IMR-90 (cell line): ENCODE measurements at regions not wholly inside any gene's neighbourhood (a gene's known extent, or its start where the extent isn't known, plus 50 kb on each side); places are given as distances from the start of the nearest gene placed in this dataset.

ENCODE experiments used
- ATAC-seq: fragments of 200-7000 bp; cut with Tn5 transposase; 2 replicates; pipeline ENCODE4 v1.9.1; 2020; ENCODE audit warnings: low read depth, mild to moderate bottlenecking, moderate library complexity
- BruUV-seq: library from RNA; stranded (reverse); fragments of 400-500 nt; replicated peaks from 2 replicates; lab custom pipeline; 2021; lab: Mats Ljungman, UMichigan
- CTCF ChIA-PET: fragments of 300-600 bp; formaldehyde crosslinking; extraction: SDS; loops from one replicate; lab custom pipeline; 2021; ENCODE audit warnings: antibody characterized with exemption; lab: Yijun Ruan, JAX
- POLR2A ChIA-PET: fragments of 300-600 bp; sonication (Branson Sonifier 250); formaldehyde crosslinking; loops from one replicate; lab custom pipeline; 2022; ENCODE audit warnings: antibody characterized with exemption; ENCODE audit not compliant: unreplicated experiment; lab: Charles Lee
- DNase-seq: peaks from one replicate; pipeline ENCODE4 v3.0.0; 2013
- H2AFZ ChIP-seq: replicated peaks from 2 replicates; pipeline ENCODE3; 2013; ENCODE audit warnings: low read length, mild to moderate bottlenecking; ENCODE audit not compliant: poor library complexity
- H2AK5ac ChIP-seq: 2 replicates; pipeline ENCODE4 v1.6.1; 2013; ENCODE audit warnings: low read depth, low read length, inconsistent platforms
- H2AK9ac ChIP-seq: replicated peaks from 2 replicates; pipeline ENCODE3; 2013; ENCODE audit warnings: mild to moderate bottlenecking, low read depth, low read length, moderate library complexity; ENCODE audit not compliant: poor library complexity
- H2BK120ac ChIP-seq: 2 replicates; pipeline ENCODE4 v1.6.1; 2013; ENCODE audit warnings: low read depth, low read length, inconsistent platforms
- H2BK15ac ChIP-seq: 3 replicates; pipeline ENCODE4 v1.6.1; 2013; ENCODE audit warnings: low read depth, low read length, inconsistent platforms
- H2BK20ac ChIP-seq: 2 replicates; pipeline ENCODE4 v1.6.1; 2013; ENCODE audit warnings: low read depth, mild to moderate bottlenecking, inconsistent platforms, low read length, moderate library complexity
- H2BK5ac ChIP-seq: 2 replicates; pipeline ENCODE4 v1.6.1; 2013; ENCODE audit warnings: mild to moderate bottlenecking, low read depth, low read length, inconsistent platforms; ENCODE audit not compliant: poor library complexity, severe bottlenecking
- H3K14ac ChIP-seq: replicated peaks from 2 replicates; pipeline ENCODE4 v1.6.1; 2013; ENCODE audit warnings: low read depth, low read length, inconsistent platforms
- H3K18ac ChIP-seq: 2 replicates; pipeline ENCODE4 v1.6.1; 2013; ENCODE audit warnings: low read depth, low read length, control low read depth
- H3K23ac ChIP-seq: 2 replicates; pipeline ENCODE4 v1.6.1; 2013; ENCODE audit warnings: low read depth, low read length, inconsistent platforms
- H3K27ac ChIP-seq: 2 replicates; pipeline ENCODE4 v1.5.1; 2013; ENCODE audit warnings: mild to moderate bottlenecking, control low read depth, low read length; ENCODE audit not compliant: insufficient read depth
- H3K27me3 ChIP-seq: 2 replicates; pipeline ENCODE4 v1.6.1; 2013; ENCODE audit warnings: low read length; ENCODE audit not compliant: control insufficient read depth, insufficient read depth
- H3K36me3 ChIP-seq: 2 replicates; pipeline ENCODE4 v1.6.1; 2013; ENCODE audit warnings: low read length, mixed read lengths; ENCODE audit not compliant: control insufficient read depth, insufficient read depth
- H3K4ac ChIP-seq: 2 replicates; pipeline ENCODE4 v1.6.1; 2013; ENCODE audit warnings: low read depth, low read length, inconsistent platforms
- H3K4me1 ChIP-seq: 2 replicates; pipeline ENCODE4 v1.6.1; 2013; ENCODE audit warnings: low read length, mixed read lengths; ENCODE audit not compliant: control insufficient read depth, insufficient read depth
- H3K4me2 ChIP-seq: 2 replicates; pipeline ENCODE4 v1.6.1; 2013; ENCODE audit warnings: low read depth, mild to moderate bottlenecking, control low read depth, low read length, moderate library complexity
- H3K4me3 ChIP-seq: 2 replicates; pipeline ENCODE4 v1.5.1; 2013; ENCODE audit warnings: low read depth, mild to moderate bottlenecking, control low read depth, low read length, moderate library complexity; ENCODE audit not compliant: insufficient read depth
- H3K56ac ChIP-seq: 2 replicates; pipeline ENCODE4 v1.6.1; 2013; ENCODE audit warnings: low read length, inconsistent platforms; ENCODE audit not compliant: insufficient read depth; ENCODE audit errors: extremely low read depth
- H3K79me1 ChIP-seq, 2 experiments: 2 replicates each; pipeline ENCODE4 v1.6.1; 2013; ENCODE audit warnings: low read length in 2 of 2, inconsistent platforms in 1 of 2, low read depth in 1 of 2
- H3K9ac ChIP-seq: 2 replicates; pipeline ENCODE4 v1.6.1; 2013; ENCODE audit warnings: low read depth, low read length, control low read depth
- H3K9me1 ChIP-seq: 2 replicates; pipeline ENCODE4 v1.6.1; 2013; ENCODE audit warnings: low read length, inconsistent platforms; ENCODE audit not compliant: insufficient read depth
- H3K9me3 ChIP-seq: 2 replicates; pipeline ENCODE4 v1.6.1; 2013; ENCODE audit warnings: low read length; ENCODE audit not compliant: control insufficient read depth, insufficient read depth
- H4K20me1 ChIP-seq: 2 replicates; pipeline ENCODE4 v1.6.1; 2013; ENCODE audit warnings: low read length, inconsistent platforms; ENCODE audit not compliant: insufficient read depth
- H4K5ac ChIP-seq: 2 replicates; pipeline ENCODE4 v1.6.1; 2013; ENCODE audit warnings: mild to moderate bottlenecking, low read depth, low read length, control low read depth
- H4K8ac ChIP-seq, 2 experiments: 2 replicates each; pipeline ENCODE4 v1.6.1; 2013; ENCODE audit warnings: low read depth in 2 of 2, low read length in 2 of 2, control low read depth in 1 of 2, inconsistent platforms in 1 of 2
- H4K91ac ChIP-seq: 2 replicates; pipeline ENCODE4 v1.6.1; 2013; ENCODE audit warnings: low read depth, low read length, inconsistent platforms; ENCODE audit not compliant: insufficient read depth
- CEBPB ChIP-seq: IDR thresholded peaks from 2 replicates; pipeline ENCODE4 v1.6.1; 2012; ENCODE audit warnings: low read depth, low read length, improper control_type of control experiment
- CHD1 ChIP-seq: IDR thresholded peaks from 2 replicates; pipeline ENCODE4 v1.6.1; 2012; ENCODE audit warnings: low read depth, low read length, improper control_type of control experiment
- FOS ChIP-seq: fragments of 150-350 bp; IDR thresholded peaks from 2 replicates; pipeline ENCODE4 v1.6.1; 2016; ENCODE audit warnings: low read depth, low read length
- NFE2L2 ChIP-seq: fragments of 150-350 bp; IDR thresholded peaks from 2 replicates; pipeline ENCODE4 v1.6.1; 2016; ENCODE audit warnings: low read depth, mild to moderate bottlenecking, low read length
- POLR2A ChIP-seq: IDR thresholded peaks from 2 replicates; pipeline ENCODE4 v1.6.1; 2012; ENCODE audit warnings: mild to moderate bottlenecking, low read depth, low read length
- RAD21 ChIP-seq: IDR thresholded peaks from 2 replicates; pipeline ENCODE4 v1.6.1; 2012; ENCODE audit warnings: low read length, improper control_type of control experiment
- SMC3 ChIP-seq: fragments of 150-350 bp; IDR thresholded peaks from 2 replicates; pipeline ENCODE4 v1.6.1; 2016; ENCODE audit warnings: low read depth, mild to moderate bottlenecking, antibody characterized with exemption, low read length, moderate library complexity
- WGBS, 2 experiments: methylation state at CpG; one replicate each; pipeline versions ENCODE4 v1.1.5 to v1.1.7; 2013; ENCODE audit warnings: missing lambda C conversion rate in 2 of 2; ENCODE audit not compliant: insufficient read length in 1 of 2; ENCODE audit errors: extremely low coverage in 2 of 2; 5-methylcytosine and 5-hydroxymethylcytosine counted together
- dilution Hi-C: fragments of 300-500 bp; cut with HindIII; formaldehyde crosslinking; loops from one replicate; pipeline ENCODE4 v1.14.3; 2018; ENCODE audit warnings: low sequenced_read_pairs; ENCODE audit not compliant: unreplicated experiment
- in situ Hi-C: fragments of 300-500 bp; cut with MboI; formaldehyde crosslinking; loops from 3 replicates; pipeline ENCODE4 v1.14.3; 2019; ENCODE audit warnings: low sequenced_read_pairs, inconsistent platforms, mixed read lengths
- intact Hi-C: fragments of 100-400 bp; cut with micrococcal nuclease; formaldehyde crosslinking; loops from 2 replicates; pipeline ENCODE4 v1.10.0; 2022
- TF ChIP-seq, protein P1 (sequence below): conservative IDR thresholded peaks from 2 replicates; pipeline ENCODE4 v1.5.1; 2012; ENCODE audit warnings: mild to moderate bottlenecking, low read depth, low read length, improper control_type of control experiment
- TF ChIP-seq, protein P2 (sequence below): fragments of 150-350 bp; IDR thresholded peaks from 2 replicates; pipeline ENCODE4 v1.6.1; 2016; ENCODE audit warnings: low read depth, mild to moderate bottlenecking, low read length, moderate library complexity, borderline replicate concordance
- TF ChIP-seq, protein P3 (sequence below): fragments of 150-350 bp; IDR thresholded peaks from 2 replicates; pipeline ENCODE4 v1.6.1; 2017; ENCODE audit warnings: mild to moderate bottlenecking, antibody characterized with exemption, low read length, low read depth

DNA sequence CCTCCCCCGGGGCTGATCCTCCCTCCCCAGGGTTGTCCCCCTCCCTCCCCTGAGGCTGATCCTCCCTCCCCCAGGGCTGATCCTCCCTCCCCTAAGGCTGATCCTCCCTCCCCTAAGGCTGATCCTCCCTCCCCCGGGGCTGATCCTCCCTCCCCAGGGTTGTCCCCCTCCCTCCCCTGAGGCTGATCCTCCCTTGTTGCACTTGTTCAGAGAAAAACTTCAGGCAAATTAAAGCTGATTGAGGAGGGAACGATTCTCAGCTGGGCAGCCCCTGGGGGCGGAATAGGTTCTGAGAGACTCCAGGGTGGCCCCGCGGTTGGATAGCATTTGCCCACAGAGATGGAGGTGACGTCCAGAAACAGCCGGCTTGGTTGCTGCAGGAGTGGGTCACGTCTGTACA is 110.7 kb upstream of the ADRA2C start:
- no peak for ATAC-seq
- Histone ChIP-seq H3K4me2 (no peak overlapping the region), H3K23ac (no peak overlapping the region), H2BK20ac (no peak overlapping the region), H2BK15ac (no peak overlapping the region), H3K9me1 (no peaks in the 10 kb centered on the region), H4K91ac (no peak overlapping the region), H2AK5ac (no peak overlapping the region), H2AFZ (no peak overlapping the region), H3K9me3 (no peaks in the 10 kb centered on the region), H3K56ac (no peak overlapping the region), H2AK9ac (no peak overlapping the region), H3K9ac (no peak overlapping the region), H3K4me1 (peaks cover 8% of the 10 kb centered on the region; the same call in 1 of the 2 replicates), H3K4ac (no peak overlapping the region), H3K79me1 (no peaks in the 10 kb centered on the region), H3K27ac (no peak overlapping the region), H4K20me1 (no peaks in the 10 kb centered on the region), H2BK120ac (no peak overlapping the region), H4K5ac (no peak overlapping the region), H3K27me3 (peaks cover 48% of the 10 kb centered on the region), H2BK5ac (no peak overlapping the region), H3K14ac (no peak overlapping the region), H3K18ac (no peak overlapping the region), H4K8ac (no peak overlapping the region), H3K4me3 (no peak overlapping the region), H3K36me3 (no peaks in the 10 kb centered on the region)
- DNase-seq = no peak
- no peak for TF ChIP-seq RAD21
- no peak for TF ChIP-seq CHD1
- TF ChIP-seq, protein P1, sequence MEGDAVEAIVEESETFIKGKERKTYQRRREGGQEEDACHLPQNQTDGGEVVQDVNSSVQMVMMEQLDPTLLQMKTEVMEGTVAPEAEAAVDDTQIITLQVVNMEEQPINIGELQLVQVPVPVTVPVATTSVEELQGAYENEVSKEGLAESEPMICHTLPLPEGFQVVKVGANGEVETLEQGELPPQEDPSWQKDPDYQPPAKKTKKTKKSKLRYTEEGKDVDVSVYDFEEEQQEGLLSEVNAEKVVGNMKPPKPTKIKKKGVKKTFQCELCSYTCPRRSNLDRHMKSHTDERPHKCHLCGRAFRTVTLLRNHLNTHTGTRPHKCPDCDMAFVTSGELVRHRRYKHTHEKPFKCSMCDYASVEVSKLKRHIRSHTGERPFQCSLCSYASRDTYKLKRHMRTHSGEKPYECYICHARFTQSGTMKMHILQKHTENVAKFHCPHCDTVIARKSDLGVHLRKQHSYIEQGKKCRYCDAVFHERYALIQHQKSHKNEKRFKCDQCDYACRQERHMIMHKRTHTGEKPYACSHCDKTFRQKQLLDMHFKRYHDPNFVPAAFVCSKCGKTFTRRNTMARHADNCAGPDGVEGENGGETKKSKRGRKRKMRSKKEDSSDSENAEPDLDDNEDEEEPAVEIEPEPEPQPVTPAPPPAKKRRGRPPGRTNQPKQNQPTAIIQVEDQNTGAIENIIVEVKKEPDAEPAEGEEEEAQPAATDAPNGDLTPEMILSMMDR = no peak
- no peak for TF ChIP-seq NFE2L2
- TF ChIP-seq, protein P2, sequence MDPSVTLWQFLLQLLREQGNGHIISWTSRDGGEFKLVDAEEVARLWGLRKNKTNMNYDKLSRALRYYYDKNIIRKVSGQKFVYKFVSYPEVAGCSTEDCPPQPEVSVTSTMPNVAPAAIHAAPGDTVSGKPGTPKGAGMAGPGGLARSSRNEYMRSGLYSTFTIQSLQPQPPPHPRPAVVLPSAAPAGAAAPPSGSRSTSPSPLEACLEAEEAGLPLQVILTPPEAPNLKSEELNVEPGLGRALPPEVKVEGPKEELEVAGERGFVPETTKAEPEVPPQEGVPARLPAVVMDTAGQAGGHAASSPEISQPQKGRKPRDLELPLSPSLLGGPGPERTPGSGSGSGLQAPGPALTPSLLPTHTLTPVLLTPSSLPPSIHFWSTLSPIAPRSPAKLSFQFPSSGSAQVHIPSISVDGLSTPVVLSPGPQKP = no peak
- TF ChIP-seq SMC3 = no peak
- TF ChIP-seq, protein P3, sequence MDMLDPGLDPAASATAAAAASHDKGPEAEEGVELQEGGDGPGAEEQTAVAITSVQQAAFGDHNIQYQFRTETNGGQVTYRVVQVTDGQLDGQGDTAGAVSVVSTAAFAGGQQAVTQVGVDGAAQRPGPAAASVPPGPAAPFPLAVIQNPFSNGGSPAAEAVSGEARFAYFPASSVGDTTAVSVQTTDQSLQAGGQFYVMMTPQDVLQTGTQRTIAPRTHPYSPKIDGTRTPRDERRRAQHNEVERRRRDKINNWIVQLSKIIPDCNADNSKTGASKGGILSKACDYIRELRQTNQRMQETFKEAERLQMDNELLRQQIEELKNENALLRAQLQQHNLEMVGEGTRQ = no peak
- no peak for TF ChIP-seq FOS
- TF ChIP-seq POLR2A = no peak
- no peak for TF ChIP-seq CEBPB
- dilution Hi-C loops = no loop called here
- ChIA-PET POLR2A (no interaction called here), CTCF (no interaction called here)
- intact Hi-C loops = no loop called here
- in situ Hi-C loops = no loop called here
- WGBS, 2 experiments = 58% methylated on average over 5 of the region's 9 CpGs; no CpG with 5 or more reads in 1 of the 2 experiments
- no TSS peak for BruUV-seq
